ENCODE measurements at regions not wholly inside any gene's neighbourhood (a gene's known extent, or its start where the extent isn't known, plus 50 kb on each side); places are given as distances from the start of the nearest gene placed in this dataset.

DNA sequence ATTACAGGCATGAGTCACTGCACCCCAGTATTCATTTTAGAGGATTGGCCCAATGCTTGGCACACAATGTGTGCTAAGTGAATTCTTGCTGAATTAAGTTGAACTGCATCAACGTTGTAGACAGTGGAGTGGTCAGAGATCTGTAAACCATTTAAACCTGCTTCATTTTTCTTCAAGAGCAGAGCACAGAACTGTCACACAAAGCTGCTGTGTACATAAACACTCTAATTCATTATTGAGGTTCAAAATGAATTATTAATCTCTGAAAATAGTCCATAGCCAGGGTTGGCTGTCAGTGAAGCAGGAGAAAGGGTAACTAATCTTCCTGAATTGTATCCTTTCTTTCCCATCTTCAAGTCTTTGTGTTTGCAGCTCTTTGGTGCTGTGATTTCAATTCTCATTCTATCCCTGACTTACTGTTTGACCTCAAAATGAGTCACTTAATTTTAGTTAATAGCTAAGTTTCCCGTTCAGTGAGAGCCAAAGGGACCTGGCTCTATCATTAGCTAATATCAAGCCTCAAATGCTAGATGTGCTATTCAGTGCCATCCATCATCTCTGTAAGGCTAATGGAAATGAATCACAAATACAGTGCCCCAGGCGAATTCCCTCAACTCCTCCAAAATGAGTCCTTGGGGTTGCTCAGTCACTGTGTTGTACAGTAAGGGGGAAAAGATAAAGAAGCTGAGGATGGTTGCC lies 77.0 kb upstream of the TSC22D1 start:
- Histone ChIP-seq H3K27ac (no peak overlapping the region), H3K27me3 (no peaks in the 10 kb centered on the region), H3K9me3 (no peaks in the 10 kb centered on the region), H3K36me3 (no peaks in the 10 kb centered on the region), H3K4me3 (no peak overlapping the region), H3K4me1 (no peaks in the 10 kb centered on the region)
- TF ChIP-seq, protein P1, sequence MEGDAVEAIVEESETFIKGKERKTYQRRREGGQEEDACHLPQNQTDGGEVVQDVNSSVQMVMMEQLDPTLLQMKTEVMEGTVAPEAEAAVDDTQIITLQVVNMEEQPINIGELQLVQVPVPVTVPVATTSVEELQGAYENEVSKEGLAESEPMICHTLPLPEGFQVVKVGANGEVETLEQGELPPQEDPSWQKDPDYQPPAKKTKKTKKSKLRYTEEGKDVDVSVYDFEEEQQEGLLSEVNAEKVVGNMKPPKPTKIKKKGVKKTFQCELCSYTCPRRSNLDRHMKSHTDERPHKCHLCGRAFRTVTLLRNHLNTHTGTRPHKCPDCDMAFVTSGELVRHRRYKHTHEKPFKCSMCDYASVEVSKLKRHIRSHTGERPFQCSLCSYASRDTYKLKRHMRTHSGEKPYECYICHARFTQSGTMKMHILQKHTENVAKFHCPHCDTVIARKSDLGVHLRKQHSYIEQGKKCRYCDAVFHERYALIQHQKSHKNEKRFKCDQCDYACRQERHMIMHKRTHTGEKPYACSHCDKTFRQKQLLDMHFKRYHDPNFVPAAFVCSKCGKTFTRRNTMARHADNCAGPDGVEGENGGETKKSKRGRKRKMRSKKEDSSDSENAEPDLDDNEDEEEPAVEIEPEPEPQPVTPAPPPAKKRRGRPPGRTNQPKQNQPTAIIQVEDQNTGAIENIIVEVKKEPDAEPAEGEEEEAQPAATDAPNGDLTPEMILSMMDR (IDR thresholded peaks at IDR 0.05) = no peak
- TF ChIP-seq POLR2AphosphoS5 (IDR thresholded peaks at IDR 0.05) (no peak), EP300 (IDR thresholded peaks at IDR 0.05; ENCODE audit: low read depth) (no peak), POLR2A (IDR thresholded peaks at IDR 0.05) (no peak)
- no peak for DNase-seq
- intact Hi-C loops (cut with DNase I; ENCODE audit: low total_unique reads) (no loop called here), in situ Hi-C loops (cut with MboI; ENCODE audit: low pct_ligation_motif_present in 1 of 4, low pct_unique_long_range_greater_than_20kb in 1 of 4, low sequenced_read_pairs in 3 of 4) (no loop called here)
- WGBS, 2 donors (ENCODE audit: low coverage in 1 of 2) = 59 to 66% methylated on average over 3 of the region's 3 CpGs

GRCh38 chr13:44652168-44652567 lies 76.0 kb upstream of the TSC22D1 start:
- no peak overlapping the region for H3K4me3 ChIP-seq
- no peak for DNase-seq
- H3K4me1 ChIP-seq = no peaks in the 10 kb centered on the region
- TF ChIP-seq, protein P1 (IDR thresholded peaks at IDR 0.05) = no peak
- no peak for TF ChIP-seq POLR2A (IDR thresholded peaks at IDR 0.05)
- TF ChIP-seq EP300 (IDR thresholded peaks at IDR 0.05; ENCODE audit: low read depth) = no peak
- TF ChIP-seq POLR2AphosphoS5 (IDR thresholded peaks at IDR 0.05) = no peak
- H3K9me3 ChIP-seq = no peaks in the 10 kb centered on the region
- intact Hi-C loops (cut with DNase I; ENCODE audit: low total_unique reads) = no loop called here
- no peaks in the 10 kb centered on the region for H3K36me3 ChIP-seq
- H3K27ac ChIP-seq = no peak overlapping the region
- no peaks in the 10 kb centered on the region for H3K27me3 ChIP-seq
- in situ Hi-C loops (cut with MboI; ENCODE audit: low pct_ligation_motif_present in 1 of 4, low pct_unique_long_range_greater_than_20kb in 1 of 4, low sequenced_read_pairs in 3 of 4) = no loop called here
- WGBS, 2 donors (ENCODE audit: low coverage in 1 of 2) = 17 to 76% methylated on average over 1 to 3 of the region's 3 CpGs

DNA sequence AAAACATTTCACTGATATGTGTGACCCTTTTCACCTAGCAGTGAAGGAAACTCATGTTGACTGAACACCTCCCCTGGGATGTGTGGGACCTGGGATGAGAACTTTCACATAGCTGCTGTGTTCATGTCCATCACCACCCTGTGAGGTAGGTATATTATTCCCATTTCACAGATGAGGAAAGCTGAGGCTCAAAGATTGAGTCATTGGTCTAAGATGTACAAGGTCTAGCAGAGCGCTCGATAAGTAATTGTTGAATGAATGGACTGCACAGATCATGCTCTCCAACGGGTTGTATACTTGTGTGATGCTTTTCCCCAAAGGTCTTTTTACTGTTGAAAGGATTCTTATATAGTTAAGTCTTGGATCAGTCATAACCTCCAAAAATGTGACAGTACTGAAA lies 75.6 kb upstream of the TSC22D1 start:
- in situ Hi-C loops (cut with MboI; ENCODE audit: low pct_ligation_motif_present in 1 of 4, low pct_unique_long_range_greater_than_20kb in 1 of 4, low sequenced_read_pairs in 3 of 4) (no loop called here), intact Hi-C loops (cut with DNase I; ENCODE audit: low total_unique reads) (no loop called here)
- no peak for DNase-seq
- H3K27ac ChIP-seq = no peak overlapping the region
- no peak overlapping the region for H3K4me3 ChIP-seq
- H3K4me1 ChIP-seq = no peaks in the 10 kb centered on the region
- TF ChIP-seq, protein P1 (IDR thresholded peaks at IDR 0.05) = no peak
- TF ChIP-seq POLR2A (IDR thresholded peaks at IDR 0.05) (no peak), POLR2AphosphoS5 (IDR thresholded peaks at IDR 0.05) (no peak), EP300 (IDR thresholded peaks at IDR 0.05; ENCODE audit: low read depth) (no peak)
- no peaks in the 10 kb centered on the region for H3K36me3 ChIP-seq
- no peaks in the 10 kb centered on the region for H3K9me3 ChIP-seq
- WGBS, 2 donors (ENCODE audit: low coverage in 1 of 2) = 75 to 96% methylated on average over 3 of the region's 3 CpGs
- H3K27me3 ChIP-seq = no peaks in the 10 kb centered on the region

GRCh38 chr13:44651209-44651608 lies 75.1 kb upstream of the TSC22D1 start:
- H3K27me3 ChIP-seq = no peaks in the 10 kb centered on the region
- no peaks in the 10 kb centered on the region for H3K9me3 ChIP-seq
- H3K4me3 ChIP-seq = no peak overlapping the region
- H3K27ac ChIP-seq = no peak overlapping the region
- in situ Hi-C loops (cut with MboI; ENCODE audit: low pct_ligation_motif_present in 1 of 4, low pct_unique_long_range_greater_than_20kb in 1 of 4, low sequenced_read_pairs in 3 of 4) (no loop called here), intact Hi-C loops (cut with DNase I; ENCODE audit: low total_unique reads) (no loop called here)
- no peak for TF ChIP-seq POLR2AphosphoS5 (IDR thresholded peaks at IDR 0.05)
- no peak for TF ChIP-seq EP300 (IDR thresholded peaks at IDR 0.05; ENCODE audit: low read depth)
- TF ChIP-seq POLR2A (IDR thresholded peaks at IDR 0.05) = no peak
- TF ChIP-seq, protein P1 (IDR thresholded peaks at IDR 0.05) = no peak
- H3K4me1 ChIP-seq = no peaks in the 10 kb centered on the region
- 56% methylated on average over 2 of the region's 2 CpGs; no CpG with 5 or more reads in 1 of the 2 donors for WGBS, 2 donors (ENCODE audit: low coverage in 1 of 2)
- no peak for DNase-seq
- H3K36me3 ChIP-seq = no peaks in the 10 kb centered on the region
